ENCODE measurements at regions not wholly inside any gene's neighbourhood (a gene's known extent, or its start where the extent isn't known, plus 50 kb on each side); places are given as distances from the start of the nearest gene placed in this dataset.

DNA sequence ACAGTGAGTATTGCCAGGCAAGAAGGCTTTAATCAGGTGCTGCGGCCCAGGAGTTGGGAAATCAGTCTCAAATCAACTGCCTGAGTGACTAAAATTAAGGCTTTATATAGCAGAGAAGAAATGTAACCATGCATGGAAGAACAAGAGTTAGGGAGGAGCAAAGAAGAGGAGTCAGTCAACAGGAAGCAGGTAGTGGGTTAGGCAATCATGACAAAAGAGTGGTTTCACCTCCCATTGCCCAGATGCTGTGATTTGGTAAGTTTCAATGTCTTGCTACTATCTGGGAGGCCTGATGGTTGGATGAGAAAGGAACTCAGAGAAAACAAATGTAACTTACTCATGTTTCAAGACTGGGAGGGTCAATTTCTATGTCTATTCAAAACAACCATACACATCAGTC lies 998.3 kb downstream of the GATA3 start:
- TF ChIP-seq, protein P1, sequence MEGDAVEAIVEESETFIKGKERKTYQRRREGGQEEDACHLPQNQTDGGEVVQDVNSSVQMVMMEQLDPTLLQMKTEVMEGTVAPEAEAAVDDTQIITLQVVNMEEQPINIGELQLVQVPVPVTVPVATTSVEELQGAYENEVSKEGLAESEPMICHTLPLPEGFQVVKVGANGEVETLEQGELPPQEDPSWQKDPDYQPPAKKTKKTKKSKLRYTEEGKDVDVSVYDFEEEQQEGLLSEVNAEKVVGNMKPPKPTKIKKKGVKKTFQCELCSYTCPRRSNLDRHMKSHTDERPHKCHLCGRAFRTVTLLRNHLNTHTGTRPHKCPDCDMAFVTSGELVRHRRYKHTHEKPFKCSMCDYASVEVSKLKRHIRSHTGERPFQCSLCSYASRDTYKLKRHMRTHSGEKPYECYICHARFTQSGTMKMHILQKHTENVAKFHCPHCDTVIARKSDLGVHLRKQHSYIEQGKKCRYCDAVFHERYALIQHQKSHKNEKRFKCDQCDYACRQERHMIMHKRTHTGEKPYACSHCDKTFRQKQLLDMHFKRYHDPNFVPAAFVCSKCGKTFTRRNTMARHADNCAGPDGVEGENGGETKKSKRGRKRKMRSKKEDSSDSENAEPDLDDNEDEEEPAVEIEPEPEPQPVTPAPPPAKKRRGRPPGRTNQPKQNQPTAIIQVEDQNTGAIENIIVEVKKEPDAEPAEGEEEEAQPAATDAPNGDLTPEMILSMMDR (IDR thresholded peaks at IDR 0.05), result no peak
- no peak for TF ChIP-seq POLR2A (IDR thresholded peaks at IDR 0.05)

Data from thyroid gland (tissue), 4 donors.